Progenitor cell of endocrine pancreas (in vitro differentiated cells): ENCODE measurements at regions not wholly inside any gene's neighbourhood (a gene's known extent, or its start where the extent isn't known, plus 50 kb on each side); places are given as distances from the start of the nearest gene placed in this dataset.

Experiments
- DNase-seq: peaks from one replicate; pipeline ENCODE4 v3.0.0; 2021; ENCODE audit warnings: low spot score; ENCODE audit not compliant: unreplicated experiment
- H3K27ac Mint-ChIP-seq: 2 replicates; pipeline ENCODE4 v1.8.0; 2021; ENCODE audit warnings: mild to moderate bottlenecking, moderate library complexity, mixed read lengths
- H3K27me3 Mint-ChIP-seq: 2 replicates; pipeline ENCODE4 v1.8.0; 2021; ENCODE audit warnings: mixed read lengths
- H3K36me3 Mint-ChIP-seq: 2 replicates; pipeline ENCODE4 v1.8.0; 2022; ENCODE audit warnings: mixed read lengths; ENCODE audit not compliant: insufficient read depth
- H3K4me1 Mint-ChIP-seq: 2 replicates; pipeline ENCODE4 v1.8.0; 2021; ENCODE audit warnings: low read depth, mixed read lengths
- H3K4me3 Mint-ChIP-seq: 2 replicates; pipeline ENCODE4 v1.8.0; 2021; ENCODE audit warnings: low read depth, mild to moderate bottlenecking, moderate library complexity, mixed read lengths
- H3K9me3 Mint-ChIP-seq: 2 replicates; pipeline ENCODE4 v1.8.0; 2021; ENCODE audit warnings: low read depth, mixed read lengths
- CTCF ChIP-seq: fragments of 200-600 bp; sonication (generic); IDR thresholded peaks from one replicate; pipeline ENCODE4 v1.5.0; 2021; ENCODE audit warnings: antibody characterized with exemption, mild to moderate bottlenecking; ENCODE audit not compliant: unreplicated experiment

- no peak for DNase-seq
- Mint-ChIP-seq H3K4me1 (peaks cover 1% of the 10 kb centered on the region), H3K9me3 (peaks cover 7% of the 10 kb centered on the region), H3K4me3 (no peak overlapping the region), H3K27me3 (no peaks in the 10 kb centered on the region), H3K36me3 (no peaks in the 10 kb centered on the region), H3K27ac (no peak overlapping the region)
- no peak for TF ChIP-seq CTCF
Measured at GRCh38 chr18:42233908-42234307, 278.9 kb downstream of the PIK3C3 start.

- H3K4me1 Mint-ChIP-seq = peaks cover 3% of the 10 kb centered on the region
- DNase-seq = no peak
- TF ChIP-seq CTCF = no peak
- H3K4me3 Mint-ChIP-seq = no peak overlapping the region
- peaks cover 20% of the 10 kb centered on the region for H3K9me3 Mint-ChIP-seq
- H3K27ac Mint-ChIP-seq = no peak overlapping the region
- H3K27me3 Mint-ChIP-seq = no peaks in the 10 kb centered on the region
- H3K36me3 Mint-ChIP-seq = peaks cover 7% of the 10 kb centered on the region
Measured at GRCh38 chr18:42242758-42243157, 287.7 kb downstream of the PIK3C3 start.

DNA sequence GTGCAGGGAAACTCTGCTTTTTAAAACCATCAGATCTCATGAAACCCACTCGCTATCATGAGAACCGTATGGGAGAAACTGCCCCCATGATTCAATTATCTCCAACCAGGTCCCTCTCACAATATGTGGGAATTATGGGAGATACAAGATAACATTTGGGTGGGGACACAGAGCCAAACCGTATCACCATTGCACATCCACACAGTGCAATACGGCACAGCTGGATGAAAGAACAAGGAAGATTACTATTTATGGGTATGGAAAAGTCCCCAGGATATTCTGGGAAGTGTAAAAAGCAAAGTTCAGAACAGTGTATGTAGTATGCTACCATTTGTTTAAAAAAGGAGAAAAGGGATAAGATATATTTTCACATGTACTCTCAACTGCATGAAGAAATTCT is 290.1 kb downstream of the PIK3C3 start:
- H3K4me3 Mint-ChIP-seq = no peak overlapping the region
- peaks cover 5% of the 10 kb centered on the region for H3K36me3 Mint-ChIP-seq
- peaks cover 7% of the 10 kb centered on the region for H3K9me3 Mint-ChIP-seq
- no peak for DNase-seq
- H3K4me1 Mint-ChIP-seq = peaks cover 3% of the 10 kb centered on the region
- no peaks in the 10 kb centered on the region for H3K27me3 Mint-ChIP-seq
- no peak for TF ChIP-seq CTCF
- H3K27ac Mint-ChIP-seq = no peak overlapping the region

DNA sequence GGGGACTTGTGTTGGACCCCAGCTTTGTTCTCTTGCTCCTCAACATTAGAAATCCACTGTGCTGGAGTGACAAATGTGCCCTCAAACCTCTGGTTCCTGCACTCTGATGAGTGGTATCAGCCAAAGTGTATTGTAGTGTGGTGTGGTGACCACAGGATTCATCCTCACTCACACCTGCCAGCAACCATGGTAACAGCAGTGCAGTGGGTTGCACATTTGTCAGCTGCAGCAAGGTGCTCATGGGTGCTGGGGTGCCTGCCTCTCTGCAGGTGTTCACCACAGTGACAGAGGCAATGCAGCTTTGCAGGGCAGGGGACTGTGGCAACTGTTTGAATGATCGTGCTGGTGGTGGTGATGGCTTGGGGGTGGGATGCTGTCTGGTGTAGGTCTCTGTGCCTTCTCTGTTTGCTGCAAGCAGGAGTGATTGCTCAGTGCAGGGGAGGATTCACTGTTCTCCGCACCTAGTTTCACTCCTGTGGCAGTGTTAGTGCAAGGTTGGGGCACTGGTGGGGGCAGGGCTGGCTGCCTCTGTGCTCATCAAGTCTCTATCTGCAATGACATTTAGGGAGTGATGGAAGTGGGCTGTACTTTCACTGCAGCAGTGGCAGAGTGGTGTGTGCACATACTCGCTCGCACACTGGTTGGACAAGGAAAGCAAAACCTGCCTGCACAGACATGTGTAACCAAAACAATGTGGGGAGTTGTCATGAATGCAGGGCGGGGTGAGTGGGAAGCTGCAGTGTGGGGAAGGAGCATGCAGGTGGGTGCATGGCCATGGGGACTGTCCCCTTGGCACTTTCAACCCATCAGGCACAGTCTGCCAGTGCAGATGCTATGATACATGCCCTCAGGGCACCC is 301.1 kb downstream of the PIK3C3 start:
- peaks cover 6% of the 10 kb centered on the region for H3K9me3 Mint-ChIP-seq
- no peak overlapping the region for H3K4me3 Mint-ChIP-seq
- H3K27ac Mint-ChIP-seq = no peak overlapping the region
- H3K36me3 Mint-ChIP-seq = no peaks in the 10 kb centered on the region
- no peak for TF ChIP-seq CTCF
- H3K27me3 Mint-ChIP-seq = no peaks in the 10 kb centered on the region
- no peak for DNase-seq
- H3K4me1 Mint-ChIP-seq = no peaks in the 10 kb centered on the region

GRCh38 chr18:42258301-42258965 is 303.4 kb downstream of the PIK3C3 start:
- no peak overlapping the region for H3K27ac Mint-ChIP-seq
- no peak for DNase-seq
- no peaks in the 10 kb centered on the region for H3K36me3 Mint-ChIP-seq
- no peak for TF ChIP-seq CTCF
- H3K9me3 Mint-ChIP-seq = no peaks in the 10 kb centered on the region
- no peaks in the 10 kb centered on the region for H3K4me1 Mint-ChIP-seq
- H3K4me3 Mint-ChIP-seq = no peak overlapping the region
- H3K27me3 Mint-ChIP-seq = no peaks in the 10 kb centered on the region
